RCC 7860 (cell line): ENCODE measurements at regions not wholly inside any gene's neighbourhood (a gene's known extent, or its start where the extent isn't known, plus 50 kb on each side); places are given as distances from the start of the nearest gene placed in this dataset.
A peak's percentile ranks its signal among the peaks of the same experiment; 100 is the strongest.
"Not testable (repeated sequence)": the region's sequence is repeated elsewhere in the genome, so short reads cannot be mapped to it uniquely, and the experiment has no call there.

Source experiments
- DNase-seq: peaks from one replicate; pipeline ENCODE4 v3.0.0-alpha.2; 2015; ENCODE audit warnings: low spot score
- FAIRE-seq: peaks from 2 replicates; lab custom pipeline; 2012; peaks lifted over from hg19 to GRCh38; lab: Jason Lieb, UNC

DNA sequence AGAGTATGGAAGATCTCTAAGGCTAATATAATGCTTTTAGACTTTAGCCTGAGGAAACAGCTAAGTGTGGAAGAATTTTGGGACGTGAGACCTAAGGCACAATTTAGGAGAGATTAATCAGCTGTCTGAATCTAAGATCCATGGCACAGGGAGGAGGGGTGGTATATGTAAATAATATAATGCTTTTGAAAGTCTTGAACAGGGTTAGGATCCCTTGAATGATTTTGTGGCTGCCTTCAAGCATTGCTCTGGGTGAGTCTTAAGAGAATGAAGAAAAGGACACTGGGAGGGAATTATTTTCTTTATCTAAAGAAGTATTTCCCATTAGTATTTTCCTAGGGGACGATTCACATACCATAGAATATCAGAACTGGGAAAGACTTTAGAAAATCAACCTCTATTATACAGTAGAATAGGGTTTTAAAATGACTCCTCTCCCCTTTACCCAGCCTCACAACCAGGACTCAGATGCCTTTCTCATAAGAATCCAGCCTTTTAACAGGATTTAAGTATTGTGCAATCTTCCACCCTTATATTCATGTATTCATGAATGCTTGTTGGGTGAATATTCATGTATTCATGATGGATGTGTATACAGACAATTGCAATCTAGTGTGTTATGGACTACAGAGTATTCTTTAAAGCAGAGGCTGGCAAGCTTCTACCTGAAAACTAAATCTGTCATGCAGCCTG lies 664.2 kb upstream of the CPEB2 start:
- DNase-seq, result no peak
- FAIRE-seq, result no peak

DNA sequence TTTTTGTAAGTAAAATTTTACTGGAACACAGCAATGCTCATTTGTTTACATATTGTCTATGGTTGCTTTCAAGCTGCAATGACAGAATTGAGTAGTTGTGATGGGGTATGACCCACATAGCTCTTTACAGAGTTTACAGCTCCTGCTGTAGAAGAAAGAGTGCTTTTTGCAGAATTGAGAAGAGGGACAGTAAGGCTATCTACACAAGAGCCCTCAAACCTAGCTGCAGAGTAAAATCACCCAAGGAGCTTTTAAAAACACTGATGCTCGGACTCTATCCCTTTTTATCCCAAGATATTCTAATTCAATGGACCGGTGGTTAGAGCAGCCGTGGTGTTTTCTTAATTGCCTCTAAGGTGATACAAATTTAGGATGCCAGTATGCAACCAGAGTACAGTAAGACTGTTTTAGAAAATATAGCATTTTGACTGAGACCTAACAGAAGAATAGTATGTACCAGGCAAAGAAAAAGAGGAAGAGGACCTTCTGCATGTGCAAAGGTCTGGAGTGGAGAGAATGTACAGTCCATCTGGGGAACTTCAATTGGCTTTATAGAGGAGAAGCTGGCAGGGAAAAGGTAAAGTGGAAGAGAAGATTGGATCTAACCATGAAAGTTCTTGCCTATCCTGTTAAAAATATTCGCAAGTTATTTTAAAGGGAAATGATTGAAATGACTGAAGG lies 663.6 kb upstream of the CPEB2 start:
- DNase-seq, result no peak

GRCh38 chr4:14339715-14340114 lies 662.6 kb upstream of the CPEB2 start:
- FAIRE-seq (no peak), DNase-seq (no peak)

More for the DNA sequence above, 663.6 kb upstream of the CPEB2 start:
- no peak for FAIRE-seq

DNA sequence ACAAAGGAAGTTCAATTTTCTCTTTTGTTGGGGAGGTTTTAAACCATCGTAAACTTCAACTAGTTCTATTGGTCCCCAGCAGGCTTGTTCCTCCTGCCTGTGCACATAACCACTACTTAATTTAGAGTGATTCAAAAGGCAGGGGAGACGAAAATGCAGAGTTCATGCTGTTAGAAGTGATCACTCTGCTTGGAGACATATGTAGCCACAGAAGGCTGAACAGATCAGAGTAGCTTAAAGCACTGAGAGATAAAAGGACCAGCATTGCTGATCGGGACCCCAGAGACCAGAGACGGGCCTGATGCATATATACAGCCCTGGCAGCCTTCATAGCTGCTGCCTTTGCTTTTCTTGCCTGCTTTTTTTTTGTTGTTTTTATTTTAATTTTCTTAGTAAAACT lies 662.0 kb upstream of the CPEB2 start:
- FAIRE-seq (no peak), DNase-seq (no peak)

GRCh38 chr4:14343961-14344360 lies 658.3 kb upstream of the CPEB2 start:
- DNase-seq, result no peak

GRCh38 chr4:14345356-14345775 lies 656.9 kb upstream of the CPEB2 start:
- DNase-seq (no peak), FAIRE-seq (peak; percentile 52)

More at GRCh38 chr4:14343961-14344360, 658.3 kb upstream of the CPEB2 start:
- no peak for FAIRE-seq

DNA sequence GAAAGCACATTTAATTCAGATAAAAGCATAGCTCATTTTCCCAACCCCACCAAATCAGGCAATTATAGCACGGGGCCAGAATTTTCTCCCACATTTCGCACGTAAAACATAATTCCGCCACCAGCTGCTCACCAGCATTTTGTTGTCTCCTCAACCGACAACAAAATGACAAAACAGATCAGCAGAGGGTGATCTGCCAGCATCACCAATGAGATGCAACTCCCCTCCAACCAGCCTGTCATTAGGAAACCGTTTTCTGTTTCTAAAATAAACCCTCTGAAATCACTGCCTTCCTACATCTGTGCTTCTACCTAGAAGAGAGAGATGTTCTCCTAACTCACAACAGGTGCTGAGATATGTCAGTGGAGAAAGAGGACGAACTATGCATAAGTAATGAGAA lies 654.8 kb upstream of the CPEB2 start:
- FAIRE-seq, result no peak

GRCh38 chr4:14348506-14348905 lies 653.8 kb upstream of the CPEB2 start:
- FAIRE-seq (no peak), DNase-seq (no peak)

More for the DNA sequence above, 654.8 kb upstream of the CPEB2 start:
- DNase-seq, result no peak

- not testable (repeated sequence) for FAIRE-seq, DNase-seq
Observed at GRCh38 chr4:14358544-14359160, 643.6 kb upstream of the CPEB2 start.

DNA sequence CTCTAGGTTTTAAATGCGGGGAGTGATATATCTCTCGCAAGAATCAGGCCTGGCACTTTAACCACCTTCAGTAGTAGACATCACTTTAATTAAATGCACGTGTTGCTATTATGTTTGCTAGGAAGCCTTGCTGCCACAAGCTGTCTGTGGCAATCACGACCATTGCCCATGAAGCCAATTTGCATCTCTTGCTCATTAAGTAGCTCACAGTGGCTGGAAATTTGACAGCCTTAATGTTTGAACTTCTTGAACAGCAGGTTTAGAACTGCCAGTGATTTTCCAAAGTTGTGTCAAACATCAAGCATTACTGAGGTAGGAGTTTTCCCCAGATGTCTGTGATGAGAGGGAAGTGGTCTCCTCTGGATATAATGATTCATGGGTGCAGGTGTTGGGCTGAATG lies 642.3 kb upstream of the CPEB2 start:
- no peak for DNase-seq
- FAIRE-seq, result no peak

- DNase-seq, result no peak
- FAIRE-seq, result no peak
Observed at GRCh38 chr4:14361084-14361483, 641.2 kb upstream of the CPEB2 start.

GRCh38 chr4:14362385-14362784 lies 639.9 kb upstream of the CPEB2 start:
- no peak for FAIRE-seq
- DNase-seq, result no peak

DNA sequence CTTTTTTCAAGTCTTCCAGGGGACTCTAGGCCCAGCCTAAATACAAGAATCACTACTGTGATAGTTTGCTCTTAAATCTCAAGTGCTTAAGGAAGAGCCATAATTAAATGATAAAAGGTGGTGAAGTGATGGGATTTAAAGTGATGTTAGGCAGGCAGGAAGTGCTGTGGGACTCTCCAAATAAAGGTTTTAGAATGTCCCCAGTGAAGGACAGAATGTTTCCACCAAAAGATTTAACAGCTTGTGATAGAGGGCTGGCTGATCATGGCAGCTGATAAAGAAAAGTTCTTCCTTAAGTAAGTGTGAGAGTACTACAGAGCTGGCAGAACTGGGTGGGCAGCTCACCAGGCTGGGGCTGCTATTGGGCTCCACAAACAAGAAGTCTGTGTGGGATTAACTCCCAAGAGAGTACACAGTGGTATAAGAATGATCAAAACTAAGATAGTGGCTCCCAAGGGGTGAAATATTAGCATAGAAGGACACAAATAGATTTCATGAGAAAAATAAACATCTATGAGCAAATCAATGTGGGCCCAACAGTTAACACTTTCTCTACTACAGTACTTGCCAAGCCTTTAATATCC lies 637.2 kb upstream of the CPEB2 start:
- DNase-seq (no peak), FAIRE-seq (no peak)

DNA sequence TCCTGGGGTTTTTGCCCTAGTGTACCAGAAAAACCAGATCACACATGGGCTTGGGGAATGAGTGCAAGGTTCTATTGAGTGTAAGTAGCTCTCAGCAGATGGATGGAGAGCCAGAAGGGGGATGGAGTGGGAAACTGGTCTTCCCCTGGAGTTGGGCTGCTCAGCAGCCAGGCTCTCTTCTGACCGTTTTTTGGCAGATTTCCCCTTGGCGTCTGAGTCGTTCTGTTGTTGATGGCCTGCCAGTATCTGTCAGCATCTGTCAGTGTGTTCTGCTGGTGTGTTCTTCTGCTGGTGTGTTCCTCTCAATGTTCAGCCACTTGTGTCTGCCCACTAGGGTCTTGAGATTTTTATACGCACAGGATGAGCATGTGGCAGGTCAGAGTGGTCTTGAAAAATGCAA lies 633.9 kb upstream of the CPEB2 start:
- DNase-seq (no peak), FAIRE-seq (no peak)

- FAIRE-seq (no peak), DNase-seq (no peak)
Observed at GRCh38 chr4:14371131-14371530, 631.1 kb upstream of the CPEB2 start.

- no peak for FAIRE-seq
Observed at GRCh38 chr4:14375816-14376215, 626.5 kb upstream of the CPEB2 start.

DNA sequence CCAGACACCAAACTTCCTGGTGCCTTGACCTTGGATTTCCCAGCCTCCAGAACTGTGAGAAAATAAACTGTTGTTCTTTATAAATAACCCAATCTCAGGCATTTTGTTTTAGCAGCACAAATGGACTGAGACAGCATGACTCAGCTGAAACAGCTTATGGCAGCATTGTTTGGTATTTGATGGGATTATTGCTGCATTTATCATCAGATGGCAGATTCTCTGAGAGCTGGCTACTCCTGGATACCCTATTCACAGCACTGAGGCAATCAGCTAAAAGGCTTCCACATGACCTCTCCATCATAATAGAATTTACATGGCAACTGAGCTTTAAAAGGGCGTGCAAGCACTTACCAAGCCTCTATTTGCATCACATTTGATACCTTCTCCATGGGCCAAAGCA lies 623.1 kb upstream of the CPEB2 start:
- FAIRE-seq, result no peak

More at GRCh38 chr4:14375816-14376215, 626.5 kb upstream of the CPEB2 start:
- DNase-seq, result no peak

GRCh38 chr4:14383652-14384051 lies 618.6 kb upstream of the CPEB2 start:
- no peak for FAIRE-seq

More for the DNA sequence above, 623.1 kb upstream of the CPEB2 start:
- no peak for DNase-seq

GRCh38 chr4:14384824-14385223 lies 617.5 kb upstream of the CPEB2 start:
- DNase-seq, result no peak
- FAIRE-seq, result no peak

More at GRCh38 chr4:14383652-14384051, 618.6 kb upstream of the CPEB2 start:
- no peak for DNase-seq

DNA sequence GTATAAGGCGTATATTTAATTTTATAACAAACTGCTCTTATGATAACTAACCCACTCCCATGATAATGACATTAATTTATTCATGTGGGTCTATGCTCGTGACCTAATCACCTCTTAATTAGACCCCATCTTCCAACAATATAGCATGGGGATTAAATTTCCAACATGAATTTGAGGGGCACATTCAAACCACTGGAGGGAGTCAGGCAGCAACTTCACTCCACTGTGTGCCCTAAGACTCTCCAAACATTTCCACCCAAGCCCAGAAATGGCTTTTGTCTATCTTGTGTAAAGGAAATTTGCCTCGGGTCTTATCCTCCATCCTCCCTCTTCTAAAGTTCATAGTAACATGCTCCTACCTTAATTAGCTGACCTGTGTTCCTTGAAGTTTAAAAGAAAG lies 616.1 kb upstream of the CPEB2 start:
- FAIRE-seq (no peak), DNase-seq (no peak)

DNA sequence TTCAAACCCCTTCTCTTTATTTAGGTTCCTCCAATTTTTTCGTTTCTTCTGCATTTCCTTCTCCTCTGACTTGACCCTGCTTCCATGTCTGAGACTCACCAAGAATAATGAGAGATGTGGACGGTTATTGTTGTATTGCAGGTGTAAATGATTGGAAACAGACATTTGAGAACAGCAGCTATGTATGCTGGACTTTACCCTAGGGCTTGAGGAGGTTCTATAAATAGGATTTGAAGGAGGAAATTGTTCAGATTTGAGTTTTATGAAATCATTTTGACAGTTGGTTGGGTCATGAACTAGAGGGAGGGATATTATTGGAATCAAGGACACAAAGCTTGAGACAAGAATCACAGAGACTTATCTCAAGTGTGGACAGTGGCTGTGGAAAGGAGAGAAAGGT lies 614.6 kb upstream of the CPEB2 start:
- FAIRE-seq (no peak), DNase-seq (no peak)

- DNase-seq (no peak), FAIRE-seq (no peak)
Observed at GRCh38 chr4:14392378-14392777, 609.9 kb upstream of the CPEB2 start.
